ENCODE measurements at regions not wholly inside any gene's neighbourhood (a gene's known extent, or its start where the extent isn't known, plus 50 kb on each side); places are given as distances from the start of the nearest gene placed in this dataset.

GRCh38 chr2:155456222-155456621, 757.7 kb downstream of the KCNJ3 start:
- Histone ChIP-seq H3K18ac (ENCODE audit: low read length) (no peak overlapping the region), H3K79me2 (ENCODE audit: control insufficient read depth, insufficient read depth, low read length, poor library complexity) (no peaks in the 10 kb centered on the region), H3K27ac (ENCODE audit: low read depth, low read length) (no peak overlapping the region), H2AFZ (ENCODE audit: insufficient read depth, low read length, poor library complexity) (no peak overlapping the region), H3K36me3 (ENCODE audit: control insufficient read depth in 1 of 2, insufficient read depth in 2 of 2, low read length in 2 of 2) (no peaks in the 10 kb centered on the region), H3K4ac (ENCODE audit: low read depth, low read length) (no peak overlapping the region), H3K27me3 (ENCODE audit: insufficient read depth, low read length) (no peaks in the 10 kb centered on the region), H3K9me3 (ENCODE audit: insufficient read depth, low read depth, low read length) (no peaks in the 10 kb centered on the region), H2AK5ac (ENCODE audit: low read length) (no peak overlapping the region), H3K9ac (ENCODE audit: low read length) (no peak overlapping the region), H4K8ac (ENCODE audit: low read depth, low read length) (no peak overlapping the region), H3K23ac (ENCODE audit: low read length) (no peak overlapping the region), H3K4me2 (ENCODE audit: low read length) (no peak overlapping the region), H3K4me1 (ENCODE audit: control insufficient read depth in 1 of 2, insufficient read depth in 2 of 2, low read length in 2 of 2) (no peaks in the 10 kb centered on the region), H3K14ac (ENCODE audit: low read length) (no peak overlapping the region), H2BK5ac (ENCODE audit: low read depth, low read length, poor library complexity) (no peak overlapping the region), H3K4me3 (ENCODE audit: low read depth, low read length) (no peak overlapping the region), H2BK12ac (ENCODE audit: low read length) (no peak overlapping the region), H2BK120ac (ENCODE audit: insufficient read depth, low read length, poor library complexity) (no peak overlapping the region), H4K12ac (ENCODE audit: low read depth, low read length) (no peak overlapping the region), H4K91ac (ENCODE audit: low read depth, low read length) (no peak overlapping the region), H3K79me1 (ENCODE audit: low read length) (no peaks in the 10 kb centered on the region)
- DNase-seq, result no peak
- WGBS (ENCODE audit: extremely low coverage, insufficient coverage, insufficient read length), result no CpG with 5 or more reads among the region's 1 CpG

GRCh38 chr2:155442755-155443372, 744.4 kb downstream of the KCNJ3 start:
- H4K8ac ChIP-seq (ENCODE audit: low read depth, low read length), result no peak overlapping the region
- no peak overlapping the region for H3K4ac ChIP-seq (ENCODE audit: low read depth, low read length)
- no peak overlapping the region for H3K18ac ChIP-seq (ENCODE audit: low read length)
- no peaks in the 10 kb centered on the region for H3K4me1 ChIP-seq (ENCODE audit: control insufficient read depth in 1 of 2, insufficient read depth in 2 of 2, low read length in 2 of 2)
- no peaks in the 10 kb centered on the region for H3K27me3 ChIP-seq (ENCODE audit: insufficient read depth, low read length)
- no peak overlapping the region for H2BK120ac ChIP-seq (ENCODE audit: insufficient read depth, low read length, poor library complexity)
- no peak overlapping the region for H3K23ac ChIP-seq (ENCODE audit: low read length)
- no peak overlapping the region for H3K4me3 ChIP-seq (ENCODE audit: low read depth, low read length)
- no CpG with 5 or more reads among the region's 2 CpGs for WGBS (ENCODE audit: extremely low coverage, insufficient coverage, insufficient read length)
- H3K14ac ChIP-seq (ENCODE audit: low read length), result no peak overlapping the region
- H3K36me3 ChIP-seq (ENCODE audit: control insufficient read depth in 1 of 2, insufficient read depth in 2 of 2, low read length in 2 of 2), result no peaks in the 10 kb centered on the region
- no peak overlapping the region for H3K4me2 ChIP-seq (ENCODE audit: low read length)
- H2AFZ ChIP-seq (ENCODE audit: insufficient read depth, low read length, poor library complexity), result no peak overlapping the region
- H3K9ac ChIP-seq (ENCODE audit: low read length), result no peak overlapping the region
- no peaks in the 10 kb centered on the region for H3K9me3 ChIP-seq (ENCODE audit: insufficient read depth, low read depth, low read length)
- no peak overlapping the region for H4K12ac ChIP-seq (ENCODE audit: low read depth, low read length)
- H2BK5ac ChIP-seq (ENCODE audit: low read depth, low read length, poor library complexity), result no peak overlapping the region
- H2AK5ac ChIP-seq (ENCODE audit: low read length), result no peak overlapping the region
- no peak overlapping the region for H4K91ac ChIP-seq (ENCODE audit: low read depth, low read length)
- no peaks in the 10 kb centered on the region for H3K79me2 ChIP-seq (ENCODE audit: control insufficient read depth, insufficient read depth, low read length, poor library complexity)
- H3K27ac ChIP-seq (ENCODE audit: low read depth, low read length), result no peak overlapping the region
- DNase-seq, result no peak
- H2BK12ac ChIP-seq (ENCODE audit: low read length), result no peak overlapping the region
- no peaks in the 10 kb centered on the region for H3K79me1 ChIP-seq (ENCODE audit: low read length)

GRCh38 chr2:155442088-155442487, 743.6 kb downstream of the KCNJ3 start:
- H3K4ac ChIP-seq (ENCODE audit: low read depth, low read length), result no peak overlapping the region
- no peak overlapping the region for H3K4me2 ChIP-seq (ENCODE audit: low read length)
- no peak overlapping the region for H4K12ac ChIP-seq (ENCODE audit: low read depth, low read length)
- H3K14ac ChIP-seq (ENCODE audit: low read length), result no peak overlapping the region
- no peak overlapping the region for H2AFZ ChIP-seq (ENCODE audit: insufficient read depth, low read length, poor library complexity)
- no peak overlapping the region for H2BK12ac ChIP-seq (ENCODE audit: low read length)
- no peak overlapping the region for H4K8ac ChIP-seq (ENCODE audit: low read depth, low read length)
- no CpG with 5 or more reads among the region's 2 CpGs for WGBS (ENCODE audit: extremely low coverage, insufficient coverage, insufficient read length)
- H3K36me3 ChIP-seq (ENCODE audit: control insufficient read depth in 1 of 2, insufficient read depth in 2 of 2, low read length in 2 of 2), result no peaks in the 10 kb centered on the region
- no peak overlapping the region for H3K27ac ChIP-seq (ENCODE audit: low read depth, low read length)
- no peaks in the 10 kb centered on the region for H3K79me2 ChIP-seq (ENCODE audit: control insufficient read depth, insufficient read depth, low read length, poor library complexity)
- no peaks in the 10 kb centered on the region for H3K9me3 ChIP-seq (ENCODE audit: insufficient read depth, low read depth, low read length)
- H2BK120ac ChIP-seq (ENCODE audit: insufficient read depth, low read length, poor library complexity), result no peak overlapping the region
- no peak overlapping the region for H3K4me3 ChIP-seq (ENCODE audit: low read depth, low read length)
- H4K91ac ChIP-seq (ENCODE audit: low read depth, low read length), result no peak overlapping the region
- H2BK5ac ChIP-seq (ENCODE audit: low read depth, low read length, poor library complexity), result no peak overlapping the region
- no peak overlapping the region for H3K18ac ChIP-seq (ENCODE audit: low read length)
- H3K4me1 ChIP-seq (ENCODE audit: control insufficient read depth in 1 of 2, insufficient read depth in 2 of 2, low read length in 2 of 2), result no peaks in the 10 kb centered on the region
- H2AK5ac ChIP-seq (ENCODE audit: low read length), result no peak overlapping the region
- H3K9ac ChIP-seq (ENCODE audit: low read length), result no peak overlapping the region
- DNase-seq, result no peak
- H3K79me1 ChIP-seq (ENCODE audit: low read length), result no peaks in the 10 kb centered on the region
- no peaks in the 10 kb centered on the region for H3K27me3 ChIP-seq (ENCODE audit: insufficient read depth, low read length)
- no peak overlapping the region for H3K23ac ChIP-seq (ENCODE audit: low read length)

GRCh38 chr2:155431004-155431507, 732.6 kb downstream of the KCNJ3 start:
- DNase-seq, result no peak

More at GRCh38 chr2:155431004-155431507, 732.6 kb downstream of the KCNJ3 start:
- no peak overlapping the region for H2BK120ac ChIP-seq (ENCODE audit: insufficient read depth, low read length, poor library complexity)
- no peaks in the 10 kb centered on the region for H3K4me1 ChIP-seq (ENCODE audit: control insufficient read depth in 1 of 2, insufficient read depth in 2 of 2, low read length in 2 of 2)
- H4K8ac ChIP-seq (ENCODE audit: low read depth, low read length), result no peak overlapping the region
- no peak overlapping the region for H3K14ac ChIP-seq (ENCODE audit: low read length)
- H3K4me2 ChIP-seq (ENCODE audit: low read length), result no peak overlapping the region
- no peak overlapping the region for H3K9ac ChIP-seq (ENCODE audit: low read length)
- WGBS (ENCODE audit: extremely low coverage, insufficient coverage, insufficient read length), result no CpG with 5 or more reads among the region's 9 CpGs
- no peak overlapping the region for H4K91ac ChIP-seq (ENCODE audit: low read depth, low read length)
- no peak overlapping the region for H3K23ac ChIP-seq (ENCODE audit: low read length)
- H4K12ac ChIP-seq (ENCODE audit: low read depth, low read length), result no peak overlapping the region
- no peak overlapping the region for H2BK12ac ChIP-seq (ENCODE audit: low read length)
- no peaks in the 10 kb centered on the region for H3K79me1 ChIP-seq (ENCODE audit: low read length)
- no peak overlapping the region for H3K4ac ChIP-seq (ENCODE audit: low read depth, low read length)
- H2AK5ac ChIP-seq (ENCODE audit: low read length), result no peak overlapping the region
- no peaks in the 10 kb centered on the region for H3K36me3 ChIP-seq (ENCODE audit: control insufficient read depth in 1 of 2, insufficient read depth in 2 of 2, low read length in 2 of 2)
- no peak overlapping the region for H3K4me3 ChIP-seq (ENCODE audit: low read depth, low read length)
- H3K27me3 ChIP-seq (ENCODE audit: insufficient read depth, low read length), result no peaks in the 10 kb centered on the region
- H3K27ac ChIP-seq (ENCODE audit: low read depth, low read length), result no peak overlapping the region
- no peaks in the 10 kb centered on the region for H3K9me3 ChIP-seq (ENCODE audit: insufficient read depth, low read depth, low read length)
- H2AFZ ChIP-seq (ENCODE audit: insufficient read depth, low read length, poor library complexity), result no peak overlapping the region
- H2BK5ac ChIP-seq (ENCODE audit: low read depth, low read length, poor library complexity), result no peak overlapping the region
- no peak overlapping the region for H3K18ac ChIP-seq (ENCODE audit: low read length)
- H3K79me2 ChIP-seq (ENCODE audit: control insufficient read depth, insufficient read depth, low read length, poor library complexity), result no peaks in the 10 kb centered on the region
